H1 (cell line): ENCODE measurements at regions not wholly inside any gene's neighbourhood (a gene's known extent, or its start where the extent isn't known, plus 50 kb on each side); places are given as distances from the start of the nearest gene placed in this dataset.

Source experiments
- BCL11A ChIP-seq, 2 experiments: IDR thresholded peaks; one replicate each; pipeline ENCODE4 v1.6.1; 2011; ENCODE audit warnings: low read depth in 2 of 2, low read length in 2 of 2, mild to moderate bottlenecking in 2 of 2
- CHD1 ChIP-seq: IDR thresholded peaks from 2 replicates; pipeline ENCODE4 v1.6.1; 2012; ENCODE audit warnings: low read depth, low read length, improper control_type of control experiment
- CHD7 ChIP-seq: fragments of 300-600 bp; sonication (generic); IDR thresholded peaks from 2 replicates; pipeline ENCODE4 v1.7.1; 2012; ENCODE audit warnings: low read length, moderate library complexity, mild to moderate bottlenecking, inconsistent platforms; ENCODE audit not compliant: insufficient replicate concordance
- EP300 ChIP-seq, 2 experiments: IDR thresholded peaks; 1 replicate in 1 of 2; 2 replicates in 1 of 2; pipeline ENCODE4 v1.6.1; 2011 to 2012; ENCODE audit warnings: low read depth in 2 of 2, low read length in 2 of 2, mild to moderate bottlenecking in 2 of 2, borderline replicate concordance in 1 of 2, inconsistent platforms in 1 of 2, moderate library complexity in 1 of 2
- EZH2 ChIP-seq: fragments of 200-600 bp; sonication (generic); IDR thresholded peaks from 2 replicates; pipeline ENCODE4 v1.7.1; 2012; ENCODE audit warnings: low read depth, mild to moderate bottlenecking, moderate library complexity, low read length, inconsistent platforms; ENCODE audit not compliant: severe bottlenecking
- JUND ChIP-seq: IDR thresholded peaks from 2 replicates; pipeline ENCODE4 v1.6.1; 2011; ENCODE audit warnings: mild to moderate bottlenecking, improper control_type of control experiment, low read length
- KDM5A ChIP-seq: fragments of 200-600 bp; IDR thresholded peaks from 2 replicates; pipeline ENCODE4 v1.7.1; 2012; ENCODE audit warnings: mild to moderate bottlenecking, low read length, inconsistent platforms, mixed read lengths
- NANOG ChIP-seq: IDR thresholded peaks from 2 replicates; pipeline ENCODE4 v1.6.1; 2011; ENCODE audit warnings: low read length, low read depth, mild to moderate bottlenecking, inconsistent platforms; ENCODE audit not compliant: insufficient read depth, poor library complexity, severe bottlenecking
- SIRT6 ChIP-seq: IDR thresholded peaks from one replicate; pipeline ENCODE4 v1.7.1; 2012; ENCODE audit warnings: low read length, inconsistent platforms
- YY1 ChIP-seq: IDR thresholded peaks from 2 replicates; pipeline ENCODE4 v1.6.1; 2011; ENCODE audit warnings: low read depth, mild to moderate bottlenecking, low read length

- TF ChIP-seq CHD7 (no peak), EZH2 (no peak), BCL11A (IDR thresholded peaks at IDR 0.05; ENCODE audit: low read depth in 2 of 2, low read length in 2 of 2) (no peak), CHD1 (no peak), NANOG (no peak), JUND (no peak), YY1 (no peak), EP300 (IDR thresholded peaks at IDR 0.05; ENCODE audit: borderline replicate concordance in 1 of 2, low read depth in 2 of 2, low read length in 2 of 2) (no peak), KDM5A (no peak), SIRT6 (no peak)
These were observed 60.5 kb upstream of the PRMT6 start (continued) for GRCh38 chr1:106995970-106996369.
